ENCODE measurements at regions not wholly inside any gene's neighbourhood (a gene's known extent, or its start where the extent isn't known, plus 50 kb on each side); places are given as distances from the start of the nearest gene placed in this dataset.

DNA sequence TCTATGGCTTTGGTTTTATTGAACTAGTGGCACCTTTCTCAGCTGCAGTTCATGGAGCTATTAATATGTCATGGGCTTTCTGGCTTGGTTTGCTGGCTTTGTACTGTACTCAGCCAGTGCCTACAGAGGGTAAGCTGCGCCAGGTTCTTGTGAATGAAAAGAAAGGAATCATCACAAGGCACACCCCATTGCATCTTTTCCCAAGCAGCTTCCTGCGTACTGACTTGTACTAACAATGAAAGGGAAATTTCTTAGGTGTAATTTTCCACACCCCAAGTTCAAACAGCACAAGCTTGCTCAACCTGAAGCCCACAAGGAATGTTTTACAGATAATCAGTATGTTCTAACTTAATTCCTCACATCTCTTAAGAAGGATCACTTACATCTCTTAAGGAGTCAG lies 78.0 kb upstream of the TNFSF18 start:
- TF ChIP-seq POLR2AphosphoS5 (IDR thresholded peaks at IDR 0.05) (no peak), POLR2A (IDR thresholded peaks at IDR 0.05) (no peak)
- TF ChIP-seq, protein P1, sequence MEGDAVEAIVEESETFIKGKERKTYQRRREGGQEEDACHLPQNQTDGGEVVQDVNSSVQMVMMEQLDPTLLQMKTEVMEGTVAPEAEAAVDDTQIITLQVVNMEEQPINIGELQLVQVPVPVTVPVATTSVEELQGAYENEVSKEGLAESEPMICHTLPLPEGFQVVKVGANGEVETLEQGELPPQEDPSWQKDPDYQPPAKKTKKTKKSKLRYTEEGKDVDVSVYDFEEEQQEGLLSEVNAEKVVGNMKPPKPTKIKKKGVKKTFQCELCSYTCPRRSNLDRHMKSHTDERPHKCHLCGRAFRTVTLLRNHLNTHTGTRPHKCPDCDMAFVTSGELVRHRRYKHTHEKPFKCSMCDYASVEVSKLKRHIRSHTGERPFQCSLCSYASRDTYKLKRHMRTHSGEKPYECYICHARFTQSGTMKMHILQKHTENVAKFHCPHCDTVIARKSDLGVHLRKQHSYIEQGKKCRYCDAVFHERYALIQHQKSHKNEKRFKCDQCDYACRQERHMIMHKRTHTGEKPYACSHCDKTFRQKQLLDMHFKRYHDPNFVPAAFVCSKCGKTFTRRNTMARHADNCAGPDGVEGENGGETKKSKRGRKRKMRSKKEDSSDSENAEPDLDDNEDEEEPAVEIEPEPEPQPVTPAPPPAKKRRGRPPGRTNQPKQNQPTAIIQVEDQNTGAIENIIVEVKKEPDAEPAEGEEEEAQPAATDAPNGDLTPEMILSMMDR (IDR thresholded peaks at IDR 0.05) = no peak
